ENCODE measurements at regions not wholly inside any gene's neighbourhood (a gene's known extent, or its start where the extent isn't known, plus 50 kb on each side); places are given as distances from the start of the nearest gene placed in this dataset.

DNA sequence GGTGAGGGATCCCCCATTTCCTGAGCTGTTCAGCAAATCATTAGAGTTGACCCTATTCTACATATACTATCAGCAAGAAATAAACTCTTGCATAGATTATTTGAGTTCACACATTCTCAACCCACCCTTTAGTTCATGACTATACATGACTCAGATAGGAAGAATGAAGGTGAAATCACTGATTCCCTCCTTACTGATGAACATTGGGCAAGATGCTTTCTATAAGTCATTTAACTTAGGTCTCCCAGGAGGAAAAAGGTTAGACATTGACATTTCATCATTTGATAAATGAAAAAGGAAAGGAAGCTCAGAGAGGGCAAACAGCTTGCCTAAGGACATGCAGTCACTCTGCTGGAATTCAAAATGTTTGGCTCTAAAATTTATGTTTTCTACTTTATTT, 408.0 kb downstream of the TMEM182 start:
- TF ChIP-seq, protein P1, sequence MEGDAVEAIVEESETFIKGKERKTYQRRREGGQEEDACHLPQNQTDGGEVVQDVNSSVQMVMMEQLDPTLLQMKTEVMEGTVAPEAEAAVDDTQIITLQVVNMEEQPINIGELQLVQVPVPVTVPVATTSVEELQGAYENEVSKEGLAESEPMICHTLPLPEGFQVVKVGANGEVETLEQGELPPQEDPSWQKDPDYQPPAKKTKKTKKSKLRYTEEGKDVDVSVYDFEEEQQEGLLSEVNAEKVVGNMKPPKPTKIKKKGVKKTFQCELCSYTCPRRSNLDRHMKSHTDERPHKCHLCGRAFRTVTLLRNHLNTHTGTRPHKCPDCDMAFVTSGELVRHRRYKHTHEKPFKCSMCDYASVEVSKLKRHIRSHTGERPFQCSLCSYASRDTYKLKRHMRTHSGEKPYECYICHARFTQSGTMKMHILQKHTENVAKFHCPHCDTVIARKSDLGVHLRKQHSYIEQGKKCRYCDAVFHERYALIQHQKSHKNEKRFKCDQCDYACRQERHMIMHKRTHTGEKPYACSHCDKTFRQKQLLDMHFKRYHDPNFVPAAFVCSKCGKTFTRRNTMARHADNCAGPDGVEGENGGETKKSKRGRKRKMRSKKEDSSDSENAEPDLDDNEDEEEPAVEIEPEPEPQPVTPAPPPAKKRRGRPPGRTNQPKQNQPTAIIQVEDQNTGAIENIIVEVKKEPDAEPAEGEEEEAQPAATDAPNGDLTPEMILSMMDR (conservative IDR thresholded peaks at IDR 0.05; ENCODE audit: low read length) = no peak
- TF ChIP-seq EZH2phosphoT487 (IDR thresholded peaks at IDR 0.05; ENCODE audit: borderline replicate concordance) = no peak
